ENCODE measurements at regions not wholly inside any gene's neighbourhood (a gene's known extent, or its start where the extent isn't known, plus 50 kb on each side); places are given as distances from the start of the nearest gene placed in this dataset.

GRCh38 chr1:187619175-187619574 lies 790.4 kb downstream of the PLA2G4A start:
- no peak for DNase-seq (ENCODE audit: low read depth in 4 of 4, low spot score in 3 of 4)

GRCh38 chr1:187621951-187622350 lies 793.2 kb downstream of the PLA2G4A start:
- no peak for DNase-seq (ENCODE audit: low read depth in 4 of 4, low spot score in 3 of 4)

GRCh38 chr1:187622545-187622944 lies 793.8 kb downstream of the PLA2G4A start:
- DNase-seq (ENCODE audit: low read depth in 4 of 4, low spot score in 3 of 4) = no peak

- no peak for DNase-seq (ENCODE audit: low read depth in 4 of 4, low spot score in 3 of 4)
These were observed 796.2 kb downstream of the PLA2G4A start for GRCh38 chr1:187624812-187625545.

GRCh38 chr1:187626056-187626455 lies 797.3 kb downstream of the PLA2G4A start:
- DNase-seq (ENCODE audit: low read depth in 4 of 4, low spot score in 3 of 4) = no peak

- no peak for DNase-seq (ENCODE audit: low read depth in 4 of 4, low spot score in 3 of 4)
These were observed 798.8 kb downstream of the PLA2G4A start for GRCh38 chr1:187627516-187627915.

- no peak for DNase-seq (ENCODE audit: low read depth in 4 of 4, low spot score in 3 of 4)
These were observed 800.3 kb downstream of the PLA2G4A start for GRCh38 chr1:187629075-187629474.

GRCh38 chr1:187630653-187631380 lies 802.1 kb downstream of the PLA2G4A start:
- DNase-seq (ENCODE audit: low read depth in 4 of 4, low spot score in 3 of 4) = no peak

- DNase-seq (ENCODE audit: low read depth in 4 of 4, low spot score in 3 of 4) = no peak
These were observed 802.6 kb downstream of the PLA2G4A start for GRCh38 chr1:187631381-187631675.

- DNase-seq (ENCODE audit: low read depth in 4 of 4, low spot score in 3 of 4) = no peak
These were observed 803.2 kb downstream of the PLA2G4A start for GRCh38 chr1:187631984-187632383.

GRCh38 chr1:187634940-187635339 lies 806.2 kb downstream of the PLA2G4A start:
- DNase-seq (ENCODE audit: low read depth in 4 of 4, low spot score in 3 of 4) = no peak

- no peak for DNase-seq (ENCODE audit: low read depth in 4 of 4, low spot score in 3 of 4)
These were observed 810.1 kb downstream of the PLA2G4A start for GRCh38 chr1:187638733-187639434.

- no peak for DNase-seq (ENCODE audit: low read depth in 4 of 4, low spot score in 3 of 4)
These were observed 812.3 kb downstream of the PLA2G4A start for GRCh38 chr1:187641015-187641414.

- no peak for DNase-seq (ENCODE audit: low read depth in 4 of 4, low spot score in 3 of 4)
These were observed 812.7 kb downstream of the PLA2G4A start for GRCh38 chr1:187641463-187641862.

GRCh38 chr1:187641907-187642306 lies 813.2 kb downstream of the PLA2G4A start:
- no peak for DNase-seq (ENCODE audit: low read depth in 4 of 4, low spot score in 3 of 4)

GRCh38 chr1:187645651-187646050 lies 816.9 kb downstream of the PLA2G4A start:
- DNase-seq (ENCODE audit: low read depth in 4 of 4, low spot score in 3 of 4) = no peak

GRCh38 chr1:187646536-187647107 lies 817.9 kb downstream of the PLA2G4A start:
- DNase-seq (ENCODE audit: low read depth in 4 of 4, low spot score in 3 of 4) = no peak

- DNase-seq (ENCODE audit: low read depth in 4 of 4, low spot score in 3 of 4) = no peak
These were observed 819.3 kb downstream of the PLA2G4A start for GRCh38 chr1:187648091-187648490.

GRCh38 chr1:187654635-187655034 lies 825.9 kb downstream of the PLA2G4A start:
- DNase-seq (ENCODE audit: low read depth in 4 of 4, low spot score in 3 of 4) = no peak

GRCh38 chr1:187655104-187655503 lies 826.4 kb downstream of the PLA2G4A start:
- no peak for DNase-seq (ENCODE audit: low read depth in 4 of 4, low spot score in 3 of 4)

GRCh38 chr1:187665483-187665882 lies 836.7 kb downstream of the PLA2G4A start:
- DNase-seq (ENCODE audit: low read depth in 4 of 4, low spot score in 3 of 4) = no peak
